Common myeloid progenitor, CD34-positive (primary cell): ENCODE measurements at regions not wholly inside any gene's neighbourhood (a gene's known extent, or its start where the extent isn't known, plus 50 kb on each side); places are given as distances from the start of the nearest gene placed in this dataset.

Experiments used
- CTCF ChIA-PET: fragments of 350-600 bp; sonication (Branson Sonifier 250); formaldehyde crosslinking; loops from one replicate; lab custom pipeline; 2021; ENCODE audit warnings: antibody characterized with exemption; lab: Charles Lee
- POLR2A ChIA-PET: fragments of 350-600 bp; sonication (Branson Sonifier 250); formaldehyde crosslinking; loops from one replicate; lab custom pipeline; 2021; ENCODE audit warnings: antibody characterized with exemption; lab: Charles Lee
- DNase-seq, 3 donors: peaks; one replicate each; pipeline versions ENCODE4 v3.0.0 to v3.0.0-alpha.2; 2013
- H3K27ac ChIP-seq, 2 experiments: 1 replicate in 1 of 2; 2 replicates in 1 of 2; pipeline ENCODE4 v1.7.0; 2013; ENCODE audit warnings: inconsistent platforms in 2 of 2, low read length in 2 of 2, mild to moderate bottlenecking in 2 of 2, low read depth in 1 of 2, moderate library complexity in 1 of 2; ENCODE audit not compliant: severe bottlenecking in 2 of 2, insufficient read depth in 1 of 2, poor library complexity in 1 of 2
- H3K27me3 ChIP-seq, 5 experiments: replicated peaks in 2 of 5; 1 replicate in 3 of 5; 2 replicates in 2 of 5; pipeline versions ENCODE4 v1.6.1 to v1.7.0; 2013; ENCODE audit warnings: low read length in 4 of 5, mild to moderate bottlenecking in 2 of 5, moderate library complexity in 2 of 5, inconsistent platforms in 1 of 5; ENCODE audit not compliant: insufficient read depth in 5 of 5, control insufficient read depth in 4 of 5
- H3K36me3 ChIP-seq, 4 experiments: 1 replicate in 2 of 4; 2 replicates in 2 of 4; pipeline versions ENCODE4 v1.6.1 to v1.7.0; 2013; ENCODE audit warnings: low read length in 3 of 4, control low read depth in 1 of 4, mild to moderate bottlenecking in 1 of 4; ENCODE audit not compliant: control insufficient read depth in 4 of 4, insufficient read depth in 4 of 4
- H3K4me1 ChIP-seq, 4 experiments: 1 replicate in 3 of 4; 2 replicates in 1 of 4; pipeline versions ENCODE4 v1.6.1 to v1.7.1; 2013; ENCODE audit warnings: low read length in 3 of 4, mild to moderate bottlenecking in 3 of 4, control low read depth in 1 of 4, inconsistent platforms in 1 of 4, moderate library complexity in 1 of 4; ENCODE audit not compliant: control insufficient read depth in 4 of 4, insufficient read depth in 4 of 4; ENCODE audit errors: control extremely low read depth in 1 of 4
- H3K4me3 ChIP-seq, 7 experiments: 1 replicate in 4 of 7; 2 replicates in 3 of 7; pipeline versions ENCODE4 v1.5.1 to v1.7.0; 2013; ENCODE audit warnings: mild to moderate bottlenecking in 7 of 7, low read length in 6 of 7, moderate library complexity in 6 of 7, inconsistent platforms in 2 of 7, low read depth in 2 of 7, control low read depth in 1 of 7; ENCODE audit not compliant: insufficient read depth in 4 of 7, control insufficient read depth in 1 of 7; ENCODE audit errors: extremely low read depth in 1 of 7
- H3K9me3 ChIP-seq, 5 experiments: 1 replicate in 4 of 5; 2 replicates in 1 of 5; pipeline versions ENCODE4 v1.6.1 to v1.7.1; 2013; ENCODE audit warnings: low read length in 4 of 5, mild to moderate bottlenecking in 2 of 5, inconsistent platforms in 1 of 5, low read depth in 1 of 5, moderate library complexity in 1 of 5; ENCODE audit not compliant: control insufficient read depth in 4 of 5, insufficient read depth in 2 of 5; ENCODE audit errors: control extremely low read depth in 1 of 5
- WGBS: methylation state at CpG from one replicate; pipeline ENCODE4 v1.1.5; 2013; ENCODE audit not compliant: insufficient coverage; 5-methylcytosine and 5-hydroxymethylcytosine counted together

GRCh38 chr14:97827746-97828145 is 1030.6 kb downstream of the VRK1 start:
- Histone ChIP-seq H3K4me1 (no peaks in the 10 kb centered on the region), H3K27me3 (no peaks in the 10 kb centered on the region), H3K4me3 (no peak overlapping the region), H3K9me3 (no peaks in the 10 kb centered on the region), H3K27ac (no peak overlapping the region), H3K36me3 (no peaks in the 10 kb centered on the region)
- WGBS: 100% methylated on average over 1 of the region's 3 CpGs
- POLR2A ChIA-PET: no interaction called here
- DNase-seq: no peak
- CTCF ChIA-PET: no interaction called here

- ChIA-PET POLR2A (no interaction called here), CTCF (no interaction called here)
- WGBS: 91% methylated on average over 5 of the region's 11 CpGs
Measured at GRCh38 chr14:97832776-97833175, 1035.6 kb downstream of the VRK1 start.

GRCh38 chr14:97838986-97839385 is 1041.8 kb downstream of the VRK1 start:
- Histone ChIP-seq H3K27ac (no peak overlapping the region), H3K4me3 (no peak overlapping the region), H3K27me3 (peaks cover 0 to 4% (median 0%) of the 10 kb centered on the region in 5 experiments), H3K9me3 (no peaks in the 10 kb centered on the region), H3K4me1 (no peaks in the 10 kb centered on the region), H3K36me3 (no peaks in the 10 kb centered on the region)
- CTCF ChIA-PET: no interaction called here
- POLR2A ChIA-PET: no interaction called here
- 93% methylated on average over 7 of the region's 11 CpGs for WGBS
- no peak for DNase-seq

More at GRCh38 chr14:97832776-97833175, 1035.6 kb downstream of the VRK1 start:
- Histone ChIP-seq H3K27me3 (peaks cover 0 to 2% (median 0%) of the 10 kb centered on the region in 5 experiments), H3K27ac (no peak overlapping the region), H3K4me1 (no peaks in the 10 kb centered on the region), H3K9me3 (no peaks in the 10 kb centered on the region), H3K36me3 (no peaks in the 10 kb centered on the region), H3K4me3 (no peak overlapping the region)
- no peak for DNase-seq

- CTCF ChIA-PET: no interaction called here
- Histone ChIP-seq H3K4me1 (no peaks in the 10 kb centered on the region), H3K4me3 (no peak overlapping the region), H3K9me3 (no peaks in the 10 kb centered on the region), H3K27ac (no peak overlapping the region), H3K36me3 (no peaks in the 10 kb centered on the region), H3K27me3 (peaks cover 0 to 4% (median 0%) of the 10 kb centered on the region in 5 experiments)
- 82% methylated on average over 4 of the region's 4 CpGs for WGBS
- POLR2A ChIA-PET: no interaction called here
- no peak for DNase-seq
Measured at GRCh38 chr14:97840159-97840558, 1043.0 kb downstream of the VRK1 start.

GRCh38 chr14:97841762-97842161 is 1044.6 kb downstream of the VRK1 start:
- POLR2A ChIA-PET: no interaction called here
- peak in 1 of 3 donors; percentile 1 for DNase-seq
- H3K4me1 ChIP-seq: no peaks in the 10 kb centered on the region
- no peak overlapping the region for H3K4me3 ChIP-seq
- no peaks in the 10 kb centered on the region for H3K36me3 ChIP-seq
- no peaks in the 10 kb centered on the region for H3K9me3 ChIP-seq
- CTCF ChIA-PET: interaction anchor here (1.0 kb wide), 1 partner anchor 137 kb away, joined by 3 read pairs; no protein-coding TSS in a partner anchor
- H3K27me3 ChIP-seq: peaks cover 0 to 2% (median 0%) of the 10 kb centered on the region in 5 experiments
- WGBS: 11% methylated on average over 3 of the region's 5 CpGs
- no peak overlapping the region for H3K27ac ChIP-seq

- ChIA-PET POLR2A (no interaction called here), CTCF (interaction anchor here (1.0 kb wide), 1 partner anchor 135 kb away, joined by 3 read pairs; no protein-coding TSS in a partner anchor)
- no peak for DNase-seq
- no peaks in the 10 kb centered on the region for H3K9me3 ChIP-seq
- H3K36me3 ChIP-seq: no peaks in the 10 kb centered on the region
- no peak overlapping the region for H3K27ac ChIP-seq
- WGBS: 97% methylated on average over 5 of the region's 5 CpGs
- H3K4me1 ChIP-seq: no peaks in the 10 kb centered on the region
- H3K4me3 ChIP-seq: no peak overlapping the region
- peaks cover 0 to 2% (median 0%) of the 10 kb centered on the region in 5 experiments for H3K27me3 ChIP-seq
Measured at GRCh38 chr14:97843066-97843465, 1045.9 kb downstream of the VRK1 start.

- ChIA-PET POLR2A (no interaction called here), CTCF (no interaction called here)
- Histone ChIP-seq H3K36me3 (no peaks in the 10 kb centered on the region), H3K4me3 (no peak overlapping the region), H3K4me1 (no peaks in the 10 kb centered on the region), H3K9me3 (no peaks in the 10 kb centered on the region), H3K27me3 (peaks cover 0 to 2% (median 0%) of the 10 kb centered on the region in 5 experiments), H3K27ac (no peak overlapping the region)
- no peak for DNase-seq
- WGBS: 100% methylated on average over 2 of the region's 2 CpGs
Measured at GRCh38 chr14:97844042-97844441, 1046.9 kb downstream of the VRK1 start.
